ENCODE measurements at regions not wholly inside any gene's neighbourhood (a gene's known extent, or its start where the extent isn't known, plus 50 kb on each side); places are given as distances from the start of the nearest gene placed in this dataset.

GRCh38 chr15:66630801-66631351 is 65.1 kb upstream of the LCTL start:
- CTCF ChIA-PET: interaction anchor here (0.9 to 4.4 kb wide), 3 partner anchors 9 to 67 kb away, joined by 3 to 18 read pairs (median 15); no protein-coding TSS in a partner anchor
- H3K4me3 Mint-ChIP-seq: no peak overlapping the region
- DNase-seq (ENCODE audit: low spot score): no peak

GRCh38 chr15:66631616-66632263 is 65.9 kb upstream of the LCTL start:
- Mint-ChIP-seq H3K36me3 (no peaks in the 10 kb centered on the region), H3K27me3 (ENCODE audit: low read depth) (no peaks in the 10 kb centered on the region), H3K9me3 (no peaks in the 10 kb centered on the region), H3K4me3 (no peak overlapping the region), H3K27ac (no peak overlapping the region), H3K4me1 (peaks cover 66% of the 10 kb centered on the region)
- DNase-seq (ENCODE audit: low spot score): no peak
- CTCF ChIA-PET: interaction anchor here (1.0 to 4.4 kb wide), 7 partner anchors 10 to 76 kb away, joined by 4 to 18 read pairs (median 7); no protein-coding TSS in a partner anchor
- no peak for ATAC-seq
- POLR2A ChIA-PET: interaction anchor here (0.7 kb wide), 1 partner anchor 630 kb away, joined by 6 read pairs; no protein-coding TSS in a partner anchor
- TF ChIP-seq E2F1 (CRISPR knock-in tag; IDR thresholded peaks at IDR 0.05): no peak
- TF ChIP-seq ZNF423 (CRISPR knock-in tag; IDR thresholded peaks at IDR 0.05): no peak
- TF ChIP-seq, protein P1, sequence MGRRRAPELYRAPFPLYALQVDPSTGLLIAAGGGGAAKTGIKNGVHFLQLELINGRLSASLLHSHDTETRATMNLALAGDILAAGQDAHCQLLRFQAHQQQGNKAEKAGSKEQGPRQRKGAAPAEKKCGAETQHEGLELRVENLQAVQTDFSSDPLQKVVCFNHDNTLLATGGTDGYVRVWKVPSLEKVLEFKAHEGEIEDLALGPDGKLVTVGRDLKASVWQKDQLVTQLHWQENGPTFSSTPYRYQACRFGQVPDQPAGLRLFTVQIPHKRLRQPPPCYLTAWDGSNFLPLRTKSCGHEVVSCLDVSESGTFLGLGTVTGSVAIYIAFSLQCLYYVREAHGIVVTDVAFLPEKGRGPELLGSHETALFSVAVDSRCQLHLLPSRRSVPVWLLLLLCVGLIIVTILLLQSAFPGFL (CRISPR knock-in tag; IDR thresholded peaks at IDR 0.05; ENCODE audit: borderline replicate concordance): no peak
- TF ChIP-seq E2F4 (CRISPR knock-in tag; IDR thresholded peaks at IDR 0.05; ENCODE audit: borderline replicate concordance, low read depth): no peak
- no peak for TF ChIP-seq PRRX2 (CRISPR knock-in tag; IDR thresholded peaks at IDR 0.05)
- TF ChIP-seq MLX (CRISPR knock-in tag; IDR thresholded peaks at IDR 0.05): no peak
- TF ChIP-seq JAZF1 (CRISPR knock-in tag; IDR thresholded peaks at IDR 0.05): no peak
- no peak for TF ChIP-seq TEAD4 (CRISPR knock-in tag; IDR thresholded peaks at IDR 0.05)
- TF ChIP-seq ZNF232 (CRISPR knock-in tag; IDR thresholded peaks at IDR 0.05): no peak
- no peak for TF ChIP-seq ZNF425 (CRISPR knock-in tag; conservative IDR thresholded peaks at IDR 0.05)

More at GRCh38 chr15:66630801-66631351, 65.1 kb upstream of the LCTL start:
- POLR2A ChIA-PET: no interaction called here
- Mint-ChIP-seq H3K9me3 (no peaks in the 10 kb centered on the region), H3K36me3 (no peaks in the 10 kb centered on the region), H3K27me3 (ENCODE audit: low read depth) (no peaks in the 10 kb centered on the region), H3K27ac (no peak overlapping the region), H3K4me1 (peaks cover 71% of the 10 kb centered on the region)
- TF ChIP-seq STAT6 (CRISPR knock-in tag; conservative IDR thresholded peaks at IDR 0.05; ENCODE audit: low read depth): no peak
- TF ChIP-seq TEAD1 (CRISPR knock-in tag; IDR thresholded peaks at IDR 0.05): no peak
- ATAC-seq: no peak

Data from WTC11 (cell line).